ENCODE measurements at regions not wholly inside any gene's neighbourhood (a gene's known extent, or its start where the extent isn't known, plus 50 kb on each side); places are given as distances from the start of the nearest gene placed in this dataset.

DNA sequence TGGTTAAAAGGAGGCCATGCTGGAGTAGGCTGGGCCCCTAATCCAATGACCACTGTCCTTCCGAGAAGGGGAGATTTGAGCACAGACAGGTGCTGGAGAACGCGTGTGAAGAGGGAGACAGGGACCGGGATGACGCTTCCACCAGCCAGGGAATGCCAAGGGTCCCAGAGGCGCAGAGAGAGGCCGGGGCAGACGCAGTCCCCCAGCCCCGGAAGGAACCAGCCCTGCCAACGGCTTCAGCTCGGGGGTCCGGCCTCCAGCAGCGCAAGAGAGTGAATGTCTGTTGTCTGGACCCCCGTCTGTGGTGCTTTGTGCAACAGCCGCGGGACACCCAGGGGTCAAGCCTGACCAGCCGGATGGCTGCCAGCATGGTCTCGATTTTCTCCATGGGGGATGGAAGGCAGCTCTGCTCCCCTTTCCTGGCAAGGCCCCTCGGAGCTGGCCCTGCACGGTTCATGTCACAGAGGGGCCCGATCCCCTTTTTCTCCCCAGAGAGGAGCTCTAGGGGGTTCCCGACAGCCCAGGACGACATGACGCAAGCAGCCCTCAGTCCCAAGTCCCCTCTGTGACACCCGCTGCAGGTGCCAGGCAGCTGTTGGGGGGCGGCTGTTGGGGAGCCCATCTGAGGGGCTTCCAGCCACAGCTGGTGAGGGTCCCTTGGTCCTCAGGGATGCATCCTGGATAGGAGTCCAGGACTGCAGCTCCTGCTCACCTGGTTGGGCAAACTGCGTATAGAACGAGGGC, 73.5 kb downstream of the SIK1 start:
- H3K27me3 ChIP-seq (ENCODE audit: insufficient read depth) = no peaks in the 10 kb centered on the region
- H2AFZ ChIP-seq (ENCODE audit: low read depth) = no peak overlapping the region
- POLR2A ChIA-PET = no interaction called here
- 86% methylated on average over 17 of the region's 28 CpGs for WGBS (ENCODE audit: low lambda C conversion rate)
- no peaks in the 10 kb centered on the region for H4K20me1 ChIP-seq (ENCODE audit: insufficient read depth)
- no peaks in the 10 kb centered on the region for H3K9me2 ChIP-seq
- no peaks in the 10 kb centered on the region for H3K36me3 ChIP-seq (replicated peaks in 1 of 2; ENCODE audit: control insufficient read depth in 1 of 2, insufficient read depth in 2 of 2, low read length in 1 of 2)
- no peak overlapping the region for H3K9ac ChIP-seq
- no peaks in the 10 kb centered on the region for H3K9me3 ChIP-seq
- peaks cover 0 to 9% of the 10 kb centered on the region in 2 experiments; a peak in 1 of 4 replicates for H3K4me1 ChIP-seq (ENCODE audit: control insufficient read depth in 1 of 2, insufficient read depth in 2 of 2, low read depth in 1 of 2, low read length in 1 of 2)
- H3K4me3 ChIP-seq (ENCODE audit: low read depth in 2 of 2, low read length in 1 of 2) = no peak overlapping the region
- no peak for TF ChIP-seq SMC3 (IDR thresholded peaks at IDR 0.05; ENCODE audit: low read depth, low read length)
- TF ChIP-seq RFX5 (IDR thresholded peaks at IDR 0.05; ENCODE audit: low read length) = no peak
- no peak for TF ChIP-seq TAF1 (IDR thresholded peaks at IDR 0.05; ENCODE audit: borderline replicate concordance, low read depth, low read length)
- no peak for TF ChIP-seq RAD21 (IDR thresholded peaks at IDR 0.05; ENCODE audit: low read length)
- TF ChIP-seq, protein P1, sequence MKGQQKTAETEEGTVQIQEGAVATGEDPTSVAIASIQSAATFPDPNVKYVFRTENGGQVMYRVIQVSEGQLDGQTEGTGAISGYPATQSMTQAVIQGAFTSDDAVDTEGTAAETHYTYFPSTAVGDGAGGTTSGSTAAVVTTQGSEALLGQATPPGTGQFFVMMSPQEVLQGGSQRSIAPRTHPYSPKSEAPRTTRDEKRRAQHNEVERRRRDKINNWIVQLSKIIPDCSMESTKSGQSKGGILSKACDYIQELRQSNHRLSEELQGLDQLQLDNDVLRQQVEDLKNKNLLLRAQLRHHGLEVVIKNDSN (IDR thresholded peaks at IDR 0.05; ENCODE audit: borderline replicate concordance, low read depth) = no peak
- no peak for TF ChIP-seq YY1 (IDR thresholded peaks at IDR 0.05; ENCODE audit: low read depth)
- TF ChIP-seq EP300 (IDR thresholded peaks at IDR 0.05; ENCODE audit: borderline replicate concordance in 1 of 2, low read depth in 1 of 2, low read length in 1 of 2) = no peak
- no peak for TF ChIP-seq JUND (IDR thresholded peaks at IDR 0.05)
- TF ChIP-seq, protein P2, sequence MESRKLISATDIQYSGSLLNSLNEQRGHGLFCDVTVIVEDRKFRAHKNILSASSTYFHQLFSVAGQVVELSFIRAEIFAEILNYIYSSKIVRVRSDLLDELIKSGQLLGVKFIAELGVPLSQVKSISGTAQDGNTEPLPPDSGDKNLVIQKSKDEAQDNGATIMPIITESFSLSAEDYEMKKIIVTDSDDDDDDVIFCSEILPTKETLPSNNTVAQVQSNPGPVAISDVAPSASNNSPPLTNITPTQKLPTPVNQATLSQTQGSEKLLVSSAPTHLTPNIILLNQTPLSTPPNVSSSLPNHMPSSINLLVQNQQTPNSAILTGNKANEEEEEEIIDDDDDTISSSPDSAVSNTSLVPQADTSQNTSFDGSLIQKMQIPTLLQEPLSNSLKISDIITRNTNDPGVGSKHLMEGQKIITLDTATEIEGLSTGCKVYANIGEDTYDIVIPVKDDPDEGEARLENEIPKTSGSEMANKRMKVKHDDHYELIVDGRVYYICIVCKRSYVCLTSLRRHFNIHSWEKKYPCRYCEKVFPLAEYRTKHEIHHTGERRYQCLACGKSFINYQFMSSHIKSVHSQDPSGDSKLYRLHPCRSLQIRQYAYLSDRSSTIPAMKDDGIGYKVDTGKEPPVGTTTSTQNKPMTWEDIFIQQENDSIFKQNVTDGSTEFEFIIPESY (IDR thresholded peaks at IDR 0.05; ENCODE audit: borderline replicate concordance, low read depth) = no peak
- TF ChIP-seq, protein P3, sequence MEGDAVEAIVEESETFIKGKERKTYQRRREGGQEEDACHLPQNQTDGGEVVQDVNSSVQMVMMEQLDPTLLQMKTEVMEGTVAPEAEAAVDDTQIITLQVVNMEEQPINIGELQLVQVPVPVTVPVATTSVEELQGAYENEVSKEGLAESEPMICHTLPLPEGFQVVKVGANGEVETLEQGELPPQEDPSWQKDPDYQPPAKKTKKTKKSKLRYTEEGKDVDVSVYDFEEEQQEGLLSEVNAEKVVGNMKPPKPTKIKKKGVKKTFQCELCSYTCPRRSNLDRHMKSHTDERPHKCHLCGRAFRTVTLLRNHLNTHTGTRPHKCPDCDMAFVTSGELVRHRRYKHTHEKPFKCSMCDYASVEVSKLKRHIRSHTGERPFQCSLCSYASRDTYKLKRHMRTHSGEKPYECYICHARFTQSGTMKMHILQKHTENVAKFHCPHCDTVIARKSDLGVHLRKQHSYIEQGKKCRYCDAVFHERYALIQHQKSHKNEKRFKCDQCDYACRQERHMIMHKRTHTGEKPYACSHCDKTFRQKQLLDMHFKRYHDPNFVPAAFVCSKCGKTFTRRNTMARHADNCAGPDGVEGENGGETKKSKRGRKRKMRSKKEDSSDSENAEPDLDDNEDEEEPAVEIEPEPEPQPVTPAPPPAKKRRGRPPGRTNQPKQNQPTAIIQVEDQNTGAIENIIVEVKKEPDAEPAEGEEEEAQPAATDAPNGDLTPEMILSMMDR (IDR thresholded peaks at IDR 0.05) = no peak
- no peak for TF ChIP-seq NRF1 (IDR thresholded peaks at IDR 0.05; ENCODE audit: low read depth, low read length)
- TF ChIP-seq, protein P4, sequence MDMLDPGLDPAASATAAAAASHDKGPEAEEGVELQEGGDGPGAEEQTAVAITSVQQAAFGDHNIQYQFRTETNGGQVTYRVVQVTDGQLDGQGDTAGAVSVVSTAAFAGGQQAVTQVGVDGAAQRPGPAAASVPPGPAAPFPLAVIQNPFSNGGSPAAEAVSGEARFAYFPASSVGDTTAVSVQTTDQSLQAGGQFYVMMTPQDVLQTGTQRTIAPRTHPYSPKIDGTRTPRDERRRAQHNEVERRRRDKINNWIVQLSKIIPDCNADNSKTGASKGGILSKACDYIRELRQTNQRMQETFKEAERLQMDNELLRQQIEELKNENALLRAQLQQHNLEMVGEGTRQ (IDR thresholded peaks at IDR 0.05; ENCODE audit: borderline replicate concordance, low read depth, low read length) = no peak
- no peak for TF ChIP-seq FOXM1 (IDR thresholded peaks at IDR 0.05; ENCODE audit: low read depth)
- H3K79me2 ChIP-seq (ENCODE audit: insufficient read depth) = no peaks in the 10 kb centered on the region
- DNase-seq = no peak
- CTCF ChIA-PET = no interaction called here
- no peak overlapping the region for H3K27ac ChIP-seq (ENCODE audit: low read depth in 2 of 2, low read length in 1 of 2)
- H3F3A ChIP-seq (replicated peaks; ENCODE audit: insufficient read depth) = no peaks in the 10 kb centered on the region
- no peak overlapping the region for H3K4me2 ChIP-seq

All from SK-N-SH (cell line).